ENCODE measurements at regions not wholly inside any gene's neighbourhood (a gene's known extent, or its start where the extent isn't known, plus 50 kb on each side); places are given as distances from the start of the nearest gene placed in this dataset.

GRCh38 chr5:123813264-123813663, 301.3 kb downstream of the CSNK1G3 start:
- TF ChIP-seq PPARA (CRISPR knock-in tag; IDR thresholded peaks at IDR 0.05; ENCODE audit: borderline replicate concordance) (no peak), OSR1 (CRISPR knock-in tag; IDR thresholded peaks at IDR 0.05) (no peak), ZNF70 (CRISPR knock-in tag; IDR thresholded peaks at IDR 0.05) (no peak), RARB (CRISPR knock-in tag; IDR thresholded peaks at IDR 0.05) (no peak), TSHZ2 (CRISPR knock-in tag; IDR thresholded peaks at IDR 0.05) (no peak), TOX (CRISPR knock-in tag; IDR thresholded peaks at IDR 0.05; ENCODE audit: borderline replicate concordance) (no peak), PATZ1 (CRISPR knock-in tag; IDR thresholded peaks at IDR 0.05; ENCODE audit: borderline replicate concordance) (no peak), CSRNP3 (CRISPR knock-in tag; IDR thresholded peaks at IDR 0.05) (no peak), POU6F1 (CRISPR knock-in tag; IDR thresholded peaks at IDR 0.05; ENCODE audit: borderline replicate concordance, low read depth) (no peak)
- ATAC-seq = no peak

GRCh38 chr5:123811831-123812230, 299.9 kb downstream of the CSNK1G3 start:
- TF ChIP-seq RARB (CRISPR knock-in tag; IDR thresholded peaks at IDR 0.05) (no peak), CREB5 (CRISPR knock-in tag; IDR thresholded peaks at IDR 0.05; ENCODE audit: low read depth) (no peak), ZNF70 (CRISPR knock-in tag; IDR thresholded peaks at IDR 0.05) (no peak), SNAI2 (CRISPR knock-in tag; IDR thresholded peaks at IDR 0.05) (no peak), OSR1 (CRISPR knock-in tag; IDR thresholded peaks at IDR 0.05) (no peak), ZFP30 (CRISPR knock-in tag; IDR thresholded peaks at IDR 0.05) (no peak), ZNF565 (CRISPR knock-in tag; conservative IDR thresholded peaks at IDR 0.05; ENCODE audit: low read depth) (no peak), TOX (CRISPR knock-in tag; IDR thresholded peaks at IDR 0.05; ENCODE audit: borderline replicate concordance) (no peak), CSDC2 (CRISPR knock-in tag; IDR thresholded peaks at IDR 0.05) (no peak), ZC3H10 (CRISPR knock-in tag; IDR thresholded peaks at IDR 0.05) (no peak), POU6F1 (CRISPR knock-in tag; IDR thresholded peaks at IDR 0.05; ENCODE audit: borderline replicate concordance, low read depth) (no peak)
- ATAC-seq = no peak

GRCh38 chr5:123810746-123811340, 298.9 kb downstream of the CSNK1G3 start:
- ATAC-seq = no peak
- TF ChIP-seq ZNF70 (CRISPR knock-in tag; IDR thresholded peaks at IDR 0.05) = no peak
- TF ChIP-seq CSRNP3 (CRISPR knock-in tag; IDR thresholded peaks at IDR 0.05) = no peak
- TF ChIP-seq ZFP30 (CRISPR knock-in tag; IDR thresholded peaks at IDR 0.05) = no peak
- no peak for TF ChIP-seq OSR1 (CRISPR knock-in tag; IDR thresholded peaks at IDR 0.05)
- TF ChIP-seq ZFP3 (CRISPR knock-in tag; IDR thresholded peaks at IDR 0.05) = no peak
- no peak for TF ChIP-seq ZNF565 (CRISPR knock-in tag; conservative IDR thresholded peaks at IDR 0.05; ENCODE audit: low read depth)
- no peak for TF ChIP-seq ZNF8 (CRISPR knock-in tag; IDR thresholded peaks at IDR 0.05)
- TF ChIP-seq TCF4 (CRISPR knock-in tag; IDR thresholded peaks at IDR 0.05; ENCODE audit: borderline replicate concordance) = no peak
- TF ChIP-seq TOX (CRISPR knock-in tag; IDR thresholded peaks at IDR 0.05; ENCODE audit: borderline replicate concordance) = no peak
- TF ChIP-seq CREB5 (CRISPR knock-in tag; IDR thresholded peaks at IDR 0.05; ENCODE audit: low read depth) = no peak
- TF ChIP-seq ISL1 (CRISPR knock-in tag; IDR thresholded peaks at IDR 0.05) = no peak
- no peak for TF ChIP-seq PATZ1 (CRISPR knock-in tag; IDR thresholded peaks at IDR 0.05; ENCODE audit: borderline replicate concordance)
